ENCODE measurements at regions not wholly inside any gene's neighbourhood (a gene's known extent, or its start where the extent isn't known, plus 50 kb on each side); places are given as distances from the start of the nearest gene placed in this dataset.

- in situ Hi-C loops (cut with HindIII; ENCODE audit: low pct_ligation_motif_present, low sequenced_read_pairs), result no loop called here
Observed at GRCh38 chr10:44242826-44243225, 142.1 kb downstream of the CXCL12 start.

GRCh38 chr10:44242091-44242490, 142.8 kb downstream of the CXCL12 start:
- Histone ChIP-seq H3K27me3 (replicated peaks) (no peaks in the 10 kb centered on the region), H3K27ac (no peak overlapping the region), H3K4me3 (ENCODE audit: low read depth, low read length) (no peak overlapping the region), H3K36me3 (replicated peaks) (no peaks in the 10 kb centered on the region)
- no peak for TF ChIP-seq CTCF (IDR thresholded peaks at IDR 0.05; ENCODE audit: low read depth, low read length, missing control alignments)
- in situ Hi-C loops (cut with HindIII; ENCODE audit: low pct_ligation_motif_present, low sequenced_read_pairs), result no loop called here
- no peak for DNase-seq

More at GRCh38 chr10:44242826-44243225, 142.1 kb downstream of the CXCL12 start:
- TF ChIP-seq CTCF (IDR thresholded peaks at IDR 0.05; ENCODE audit: low read depth, low read length, missing control alignments), result no peak
- Histone ChIP-seq H3K27me3 (replicated peaks) (no peaks in the 10 kb centered on the region), H3K27ac (no peak overlapping the region), H3K4me3 (ENCODE audit: low read depth, low read length) (no peak overlapping the region), H3K36me3 (replicated peaks) (no peaks in the 10 kb centered on the region)
- DNase-seq, result no peak

GRCh38 chr10:44240584-44241205, 144.2 kb downstream of the CXCL12 start:
- no peak for TF ChIP-seq CTCF (IDR thresholded peaks at IDR 0.05; ENCODE audit: low read depth, low read length, missing control alignments)
- in situ Hi-C loops (cut with HindIII; ENCODE audit: low pct_ligation_motif_present, low sequenced_read_pairs), result no loop called here
- Histone ChIP-seq H3K36me3 (replicated peaks) (no peaks in the 10 kb centered on the region), H3K27ac (no peak overlapping the region), H3K27me3 (replicated peaks) (no peaks in the 10 kb centered on the region), H3K4me3 (ENCODE audit: low read depth, low read length) (no peak overlapping the region)
- DNase-seq, result no peak

- in situ Hi-C loops (cut with HindIII; ENCODE audit: low pct_ligation_motif_present, low sequenced_read_pairs), result no loop called here
Observed at GRCh38 chr10:44238212-44238611, 146.7 kb downstream of the CXCL12 start.

GRCh38 chr10:44237364-44238049, 147.4 kb downstream of the CXCL12 start:
- TF ChIP-seq CTCF (IDR thresholded peaks at IDR 0.05; ENCODE audit: low read depth, low read length, missing control alignments), result no peak
- in situ Hi-C loops (cut with HindIII; ENCODE audit: low pct_ligation_motif_present, low sequenced_read_pairs), result no loop called here
- no peak for DNase-seq
- no peaks in the 10 kb centered on the region for H3K27me3 ChIP-seq (replicated peaks)
- no peaks in the 10 kb centered on the region for H3K36me3 ChIP-seq (replicated peaks)
- no peak overlapping the region for H3K4me3 ChIP-seq (ENCODE audit: low read depth, low read length)
- no peak overlapping the region for H3K27ac ChIP-seq

More at GRCh38 chr10:44238212-44238611, 146.7 kb downstream of the CXCL12 start:
- Histone ChIP-seq H3K4me3 (ENCODE audit: low read depth, low read length) (no peak overlapping the region), H3K27me3 (replicated peaks) (no peaks in the 10 kb centered on the region), H3K36me3 (replicated peaks) (no peaks in the 10 kb centered on the region), H3K27ac (no peak overlapping the region)
- TF ChIP-seq CTCF (IDR thresholded peaks at IDR 0.05; ENCODE audit: low read depth, low read length, missing control alignments), result no peak
- no peak for DNase-seq

All from brain microvascular endothelial cell (primary cell).